ENCODE measurements at regions not wholly inside any gene's neighbourhood (a gene's known extent, or its start where the extent isn't known, plus 50 kb on each side); places are given as distances from the start of the nearest gene placed in this dataset.
A peak's percentile ranks its signal among the peaks of the same experiment; 100 is the strongest.

- TF ChIP-seq TCF12 (IDR thresholded peaks at IDR 0.05; ENCODE audit: low read depth, low read length) (no peak), CTCF (IDR thresholded peaks at IDR 0.05 in 2 of 3, conservative IDR thresholded peaks at IDR 0.05 in 1 of 3; ENCODE audit: control insufficient read depth in 2 of 3, extremely low read depth in 1 of 3, insufficient read depth in 1 of 3, low read depth in 3 of 3, low read length in 3 of 3) (peak; percentile 44 to 63 (median 49); a peak in 4 of 6 replicates), POLR2AphosphoS5 (IDR thresholded peaks at IDR 0.05; ENCODE audit: low read length) (no peak), CBX5 (IDR thresholded peaks at IDR 0.05; ENCODE audit: low read depth) (0 out of 2 replicates have a peak, but pooled peaks have one; percentile 37)
Observed at GRCh38 chrX:121308276-121308805, 260.9 kb downstream of the GLUD2 start.

Measured in GM12878 (cell line).